ENCODE measurements at regions not wholly inside any gene's neighbourhood (a gene's known extent, or its start where the extent isn't known, plus 50 kb on each side); places are given as distances from the start of the nearest gene placed in this dataset.

- Histone ChIP-seq H3K9me3 (no peaks in the 10 kb centered on the region), H3K27ac (no peak overlapping the region), H3K27me3 (no peaks in the 10 kb centered on the region), H3K36me3 (ENCODE audit: low read depth, missing control alignments) (no peaks in the 10 kb centered on the region), H3K4me3 (no peak overlapping the region), H3K4me1 (peaks cover 14% of the 10 kb centered on the region)
- WGBS, 2 donors = 42 to 64% methylated on average over 1 of the region's 1 CpG
- peak; percentile 22 for DNase-seq
- intact Hi-C loops (cut with DNase I; ENCODE audit: low total_unique reads) = no loop called here
- TF ChIP-seq CTCF (IDR thresholded peaks at IDR 0.05) = no peak
- TF ChIP-seq POLR2A (IDR thresholded peaks at IDR 0.05) = no peak
These were observed 133.3 kb upstream of the NAMPT start for GRCh38 chr7:106418094-106418493.

GRCh38 chr7:106417273-106417902, 132.6 kb upstream of the NAMPT start:
- Histone ChIP-seq H3K9me3 (no peaks in the 10 kb centered on the region), H3K27ac (no peak overlapping the region), H3K27me3 (no peaks in the 10 kb centered on the region), H3K4me3 (no peak overlapping the region), H3K4me1 (peaks cover 14% of the 10 kb centered on the region), H3K36me3 (ENCODE audit: low read depth, missing control alignments) (no peaks in the 10 kb centered on the region)
- no peak for TF ChIP-seq POLR2A (IDR thresholded peaks at IDR 0.05)
- TF ChIP-seq CTCF (IDR thresholded peaks at IDR 0.05) = no peak
- WGBS, 2 donors = 76 to 78% methylated on average over 6 of the region's 6 CpGs
- DNase-seq = no peak
- intact Hi-C loops (cut with DNase I; ENCODE audit: low total_unique reads) = no loop called here

GRCh38 chr7:106416430-106416829, 131.6 kb upstream of the NAMPT start:
- intact Hi-C loops (cut with DNase I; ENCODE audit: low total_unique reads) = no loop called here
- TF ChIP-seq CTCF (IDR thresholded peaks at IDR 0.05) (no peak), POLR2A (IDR thresholded peaks at IDR 0.05) (no peak)
- H3K27ac ChIP-seq = no peak overlapping the region
- no peaks in the 10 kb centered on the region for H3K36me3 ChIP-seq (ENCODE audit: low read depth, missing control alignments)
- H3K4me1 ChIP-seq = peaks cover 7% of the 10 kb centered on the region
- no peak for DNase-seq
- H3K4me3 ChIP-seq = no peak overlapping the region
- no peaks in the 10 kb centered on the region for H3K27me3 ChIP-seq
- H3K9me3 ChIP-seq = no peaks in the 10 kb centered on the region

- H3K27me3 ChIP-seq = no peaks in the 10 kb centered on the region
- TF ChIP-seq POLR2A (IDR thresholded peaks at IDR 0.05) = no peak
- no peak for TF ChIP-seq CTCF (IDR thresholded peaks at IDR 0.05)
- no peaks in the 10 kb centered on the region for H3K4me1 ChIP-seq
- H3K36me3 ChIP-seq (ENCODE audit: low read depth, missing control alignments) = no peaks in the 10 kb centered on the region
- intact Hi-C loops (cut with DNase I; ENCODE audit: low total_unique reads) = no loop called here
- DNase-seq = no peak
- no peaks in the 10 kb centered on the region for H3K9me3 ChIP-seq
- H3K27ac ChIP-seq = no peak overlapping the region
- no peak overlapping the region for H3K4me3 ChIP-seq
These were observed 130.7 kb upstream of the NAMPT start for GRCh38 chr7:106415433-106415832.

- DNase-seq = no peak
- intact Hi-C loops (cut with DNase I; ENCODE audit: low total_unique reads) = no loop called here
- no peaks in the 10 kb centered on the region for H3K36me3 ChIP-seq (ENCODE audit: low read depth, missing control alignments)
- H3K4me1 ChIP-seq = no peaks in the 10 kb centered on the region
- TF ChIP-seq CTCF (IDR thresholded peaks at IDR 0.05) (no peak), POLR2A (IDR thresholded peaks at IDR 0.05) (no peak)
- no peaks in the 10 kb centered on the region for H3K27me3 ChIP-seq
- no peak overlapping the region for H3K27ac ChIP-seq
- no peaks in the 10 kb centered on the region for H3K9me3 ChIP-seq
- whole genome bisulfite sequencing, 2 donors = 48 to 52% methylated on average over 2 of the region's 2 CpGs
- H3K4me3 ChIP-seq = no peak overlapping the region
These were observed 128.7 kb upstream of the NAMPT start for GRCh38 chr7:106413446-106413845.
